Activated naive CD4-positive, alpha-beta T cell treated with anti-CD3 and anti-CD28 coated beads, Interleukin-2, amount 50 U/mL, for 72 hours (primary cell): ENCODE measurements at regions not wholly inside any gene's neighbourhood (a gene's known extent, or its start where the extent isn't known, plus 50 kb on each side); places are given as distances from the start of the nearest gene placed in this dataset.
A peak's percentile ranks its signal among the peaks of the same experiment; 100 is the strongest.

Experiments used
- ATAC-seq, 2 donors: fragments of 150-1000 bp; cut with Tn5 transposase; 2 replicates each; pipeline ENCODE4 v1.10.0; 2021; ENCODE audit warnings: mild to moderate bottlenecking in 2 of 2, moderate library complexity in 2 of 2
- DNase-seq, 2 donors: peaks; one replicate each; pipeline ENCODE4 v3.0.0; 2021 to 2022; ENCODE audit warnings: low spot score in 2 of 2
- H3K27ac Mint-ChIP-seq, 2 donors: one replicate each; pipeline ENCODE4 v1.8.0; 2022; ENCODE audit warnings: mild to moderate bottlenecking in 2 of 2, mixed read lengths in 2 of 2
- H3K36me3 Mint-ChIP-seq, 2 donors: one replicate each; pipeline ENCODE4 v1.8.0; 2022; ENCODE audit warnings: mixed read lengths in 2 of 2
- H3K9me3 Mint-ChIP-seq, 2 donors: one replicate each; pipeline ENCODE4 v1.8.0; 2022; ENCODE audit warnings: mixed read lengths in 2 of 2

GRCh38 chr2:217431577-217432269 lies 571.1 kb downstream of the TNS1 start:
- DNase-seq: no peak
- ATAC-seq: no peak
- Mint-ChIP-seq H3K9me3 (peaks cover 0 to 10% of the 10 kb centered on the region in 2 donors), H3K27ac (peak overlapping the region in 1 of 2 donors; percentile 23), H3K36me3 (no peaks in the 10 kb centered on the region)

GRCh38 chr2:217430916-217431576 lies 571.2 kb upstream of the TNP1 start:
- no peak overlapping the region for H3K27ac Mint-ChIP-seq

GRCh38 chr2:217429981-217430500 lies 570.2 kb upstream of the TNP1 start:
- no peak for DNase-seq
- no peak for ATAC-seq
- H3K9me3 Mint-ChIP-seq: peaks cover 0 to 10% of the 10 kb centered on the region in 2 donors
- no peak overlapping the region for H3K27ac Mint-ChIP-seq
- H3K36me3 Mint-ChIP-seq: no peaks in the 10 kb centered on the region

More at GRCh38 chr2:217430916-217431576, 571.2 kb upstream of the TNP1 start:
- DNase-seq (no peak), ATAC-seq (no peak)
- Mint-ChIP-seq H3K36me3 (no peaks in the 10 kb centered on the region), H3K9me3 (peaks cover 0 to 10% of the 10 kb centered on the region in 2 donors)

- Mint-ChIP-seq H3K27ac (no peak overlapping the region), H3K9me3 (no peaks in the 10 kb centered on the region), H3K36me3 (no peaks in the 10 kb centered on the region)
- DNase-seq (no peak), ATAC-seq (peak; percentile 33 to 41)
These were observed 562.0 kb upstream of the TNP1 start for GRCh38 chr2:217421834-217422233.

GRCh38 chr2:217420854-217421253 lies 561.0 kb upstream of the TNP1 start:
- no peak for ATAC-seq
- no peaks in the 10 kb centered on the region for H3K9me3 Mint-ChIP-seq
- H3K36me3 Mint-ChIP-seq: no peaks in the 10 kb centered on the region
- DNase-seq: no peak
- H3K27ac Mint-ChIP-seq: no peak overlapping the region

- H3K27ac Mint-ChIP-seq: no peak overlapping the region
- no peaks in the 10 kb centered on the region for H3K9me3 Mint-ChIP-seq
- DNase-seq: no peak
- ATAC-seq: no peak
- no peaks in the 10 kb centered on the region for H3K36me3 Mint-ChIP-seq
These were observed 559.3 kb upstream of the TNP1 start for GRCh38 chr2:217419055-217419671.

GRCh38 chr2:217418544-217418943 lies 558.7 kb upstream of the TNP1 start:
- Mint-ChIP-seq H3K27ac (no peak overlapping the region), H3K9me3 (no peaks in the 10 kb centered on the region), H3K36me3 (no peaks in the 10 kb centered on the region)
- DNase-seq (no peak), ATAC-seq (no peak)

- DNase-seq: no peak
- H3K36me3 Mint-ChIP-seq: no peaks in the 10 kb centered on the region
- H3K27ac Mint-ChIP-seq: no peak overlapping the region
- no peak for ATAC-seq
- H3K9me3 Mint-ChIP-seq: no peaks in the 10 kb centered on the region
These were observed 558.2 kb upstream of the TNP1 start for GRCh38 chr2:217418090-217418489.

- H3K36me3 Mint-ChIP-seq: no peaks in the 10 kb centered on the region
- DNase-seq (no peak), ATAC-seq (no peak)
- no peaks in the 10 kb centered on the region for H3K9me3 Mint-ChIP-seq
- no peak overlapping the region for H3K27ac Mint-ChIP-seq
These were observed 557.7 kb upstream of the TNP1 start for GRCh38 chr2:217417536-217417935.

- DNase-seq (no peak), ATAC-seq (no peak)
- Mint-ChIP-seq H3K36me3 (no peaks in the 10 kb centered on the region), H3K9me3 (no peaks in the 10 kb centered on the region), H3K27ac (no peak overlapping the region)
These were observed 555.5 kb upstream of the TNP1 start for GRCh38 chr2:217415316-217415715.

GRCh38 chr2:217414429-217414828 lies 554.6 kb upstream of the TNP1 start:
- no peaks in the 10 kb centered on the region for H3K36me3 Mint-ChIP-seq
- ATAC-seq (no peak), DNase-seq (no peak)
- H3K9me3 Mint-ChIP-seq: no peaks in the 10 kb centered on the region
- no peak overlapping the region for H3K27ac Mint-ChIP-seq

GRCh38 chr2:217413193-217413592 lies 553.3 kb upstream of the TNP1 start:
- Mint-ChIP-seq H3K27ac (no peak overlapping the region), H3K36me3 (no peaks in the 10 kb centered on the region), H3K9me3 (no peaks in the 10 kb centered on the region)
- DNase-seq (no peak), ATAC-seq (no peak)

- H3K27ac Mint-ChIP-seq: no peak overlapping the region
- H3K9me3 Mint-ChIP-seq: no peaks in the 10 kb centered on the region
These were observed 552.9 kb upstream of the TNP1 start for GRCh38 chr2:217412721-217413120.

GRCh38 chr2:217412277-217412676 lies 552.4 kb upstream of the TNP1 start:
- H3K36me3 Mint-ChIP-seq: no peaks in the 10 kb centered on the region
- no peak for DNase-seq
- no peaks in the 10 kb centered on the region for H3K9me3 Mint-ChIP-seq
- H3K27ac Mint-ChIP-seq: no peak overlapping the region
- ATAC-seq: no peak

More at GRCh38 chr2:217412721-217413120, 552.9 kb upstream of the TNP1 start:
- ATAC-seq: no peak
- no peak for DNase-seq
- no peaks in the 10 kb centered on the region for H3K36me3 Mint-ChIP-seq

GRCh38 chr2:217410681-217410960 lies 550.8 kb upstream of the TNP1 start:
- ATAC-seq: no peak
- no peaks in the 10 kb centered on the region for H3K36me3 Mint-ChIP-seq
- no peak for DNase-seq
- H3K27ac Mint-ChIP-seq: no peak overlapping the region
- H3K9me3 Mint-ChIP-seq: no peaks in the 10 kb centered on the region

GRCh38 chr2:217409949-217410680 lies 550.3 kb upstream of the TNP1 start:
- Mint-ChIP-seq H3K36me3 (no peaks in the 10 kb centered on the region), H3K9me3 (no peaks in the 10 kb centered on the region), H3K27ac (no peak overlapping the region)
- no peak for DNase-seq
- ATAC-seq: no peak

GRCh38 chr2:217407362-217407761 lies 547.5 kb upstream of the TNP1 start:
- DNase-seq (no peak), ATAC-seq (no peak)
- Mint-ChIP-seq H3K9me3 (no peaks in the 10 kb centered on the region), H3K27ac (no peak overlapping the region), H3K36me3 (no peaks in the 10 kb centered on the region)
